ENCODE measurements at regions not wholly inside any gene's neighbourhood (a gene's known extent, or its start where the extent isn't known, plus 50 kb on each side); places are given as distances from the start of the nearest gene placed in this dataset.

DNA sequence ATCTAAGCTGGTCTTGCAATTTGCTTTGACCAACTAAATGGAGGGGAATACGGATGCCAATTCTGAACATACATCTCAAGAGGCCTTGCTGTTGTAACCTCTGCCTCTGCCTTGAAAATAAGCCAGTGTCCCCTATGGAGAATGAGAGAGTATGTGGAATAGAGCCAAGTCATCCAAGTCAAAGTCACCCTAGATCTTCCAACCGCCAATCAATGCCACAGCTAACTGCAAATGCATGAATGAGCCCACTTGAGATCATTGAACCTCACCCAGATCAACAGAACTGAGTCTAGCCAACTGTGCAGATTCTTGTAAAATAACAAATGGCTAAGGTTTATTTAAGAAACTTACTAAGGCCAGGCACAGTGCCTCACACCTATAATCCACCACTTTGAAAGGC, 139.8 kb upstream of the TANK start:
- TF ChIP-seq OSR1 (CRISPR knock-in tag; IDR thresholded peaks at IDR 0.05) (no peak), ZNF70 (CRISPR knock-in tag; IDR thresholded peaks at IDR 0.05) (no peak), GLIS3 (CRISPR knock-in tag; IDR thresholded peaks at IDR 0.05) (no peak), ZNF8 (CRISPR knock-in tag; IDR thresholded peaks at IDR 0.05) (no peak), TCF4 (CRISPR knock-in tag; IDR thresholded peaks at IDR 0.05; ENCODE audit: borderline replicate concordance) (no peak), TOX (CRISPR knock-in tag; IDR thresholded peaks at IDR 0.05; ENCODE audit: borderline replicate concordance) (no peak), ISL1 (CRISPR knock-in tag; IDR thresholded peaks at IDR 0.05) (no peak), ZFP3 (CRISPR knock-in tag; IDR thresholded peaks at IDR 0.05) (no peak), SNAI2 (CRISPR knock-in tag; IDR thresholded peaks at IDR 0.05) (no peak), BACH2 (CRISPR knock-in tag; IDR thresholded peaks at IDR 0.05; ENCODE audit: borderline replicate concordance) (no peak), ESRRG (CRISPR knock-in tag; IDR thresholded peaks at IDR 0.05) (no peak), ARNTL (CRISPR knock-in tag; IDR thresholded peaks at IDR 0.05; ENCODE audit: borderline replicate concordance, low read depth) (no peak), ZC3H10 (CRISPR knock-in tag; IDR thresholded peaks at IDR 0.05) (no peak), ZFP30 (CRISPR knock-in tag; IDR thresholded peaks at IDR 0.05) (no peak)
- TF ChIP-seq, protein P1, sequence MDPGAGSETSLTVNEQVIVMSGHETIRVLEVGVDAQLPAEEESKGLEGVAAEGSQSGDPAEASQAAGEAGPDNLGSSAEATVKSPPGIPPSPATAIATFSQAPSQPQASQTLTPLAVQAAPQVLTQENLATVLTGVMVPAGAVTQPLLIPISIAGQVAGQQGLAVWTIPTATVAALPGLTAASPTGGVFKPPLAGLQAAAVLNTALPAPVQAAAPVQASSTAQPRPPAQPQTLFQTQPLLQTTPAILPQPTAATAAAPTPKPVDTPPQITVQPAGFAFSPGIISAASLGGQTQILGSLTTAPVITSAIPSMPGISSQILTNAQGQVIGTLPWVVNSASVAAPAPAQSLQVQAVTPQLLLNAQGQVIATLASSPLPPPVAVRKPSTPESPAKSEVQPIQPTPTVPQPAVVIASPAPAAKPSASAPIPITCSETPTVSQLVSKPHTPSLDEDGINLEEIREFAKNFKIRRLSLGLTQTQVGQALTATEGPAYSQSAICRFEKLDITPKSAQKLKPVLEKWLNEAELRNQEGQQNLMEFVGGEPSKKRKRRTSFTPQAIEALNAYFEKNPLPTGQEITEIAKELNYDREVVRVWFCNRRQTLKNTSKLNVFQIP (CRISPR knock-in tag; IDR thresholded peaks at IDR 0.05; ENCODE audit: borderline replicate concordance, low read depth), result no peak
- TF ChIP-seq, protein P2, sequence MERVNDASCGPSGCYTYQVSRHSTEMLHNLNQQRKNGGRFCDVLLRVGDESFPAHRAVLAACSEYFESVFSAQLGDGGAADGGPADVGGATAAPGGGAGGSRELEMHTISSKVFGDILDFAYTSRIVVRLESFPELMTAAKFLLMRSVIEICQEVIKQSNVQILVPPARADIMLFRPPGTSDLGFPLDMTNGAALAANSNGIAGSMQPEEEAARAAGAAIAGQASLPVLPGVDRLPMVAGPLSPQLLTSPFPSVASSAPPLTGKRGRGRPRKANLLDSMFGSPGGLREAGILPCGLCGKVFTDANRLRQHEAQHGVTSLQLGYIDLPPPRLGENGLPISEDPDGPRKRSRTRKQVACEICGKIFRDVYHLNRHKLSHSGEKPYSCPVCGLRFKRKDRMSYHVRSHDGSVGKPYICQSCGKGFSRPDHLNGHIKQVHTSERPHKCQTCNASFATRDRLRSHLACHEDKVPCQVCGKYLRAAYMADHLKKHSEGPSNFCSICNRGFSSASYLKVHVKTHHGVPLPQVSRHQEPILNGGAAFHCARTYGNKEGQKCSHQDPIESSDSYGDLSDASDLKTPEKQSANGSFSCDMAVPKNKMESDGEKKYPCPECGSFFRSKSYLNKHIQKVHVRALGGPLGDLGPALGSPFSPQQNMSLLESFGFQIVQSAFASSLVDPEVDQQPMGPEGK (CRISPR knock-in tag; IDR thresholded peaks at IDR 0.05; ENCODE audit: borderline replicate concordance), result no peak
- TF ChIP-seq, protein P3, sequence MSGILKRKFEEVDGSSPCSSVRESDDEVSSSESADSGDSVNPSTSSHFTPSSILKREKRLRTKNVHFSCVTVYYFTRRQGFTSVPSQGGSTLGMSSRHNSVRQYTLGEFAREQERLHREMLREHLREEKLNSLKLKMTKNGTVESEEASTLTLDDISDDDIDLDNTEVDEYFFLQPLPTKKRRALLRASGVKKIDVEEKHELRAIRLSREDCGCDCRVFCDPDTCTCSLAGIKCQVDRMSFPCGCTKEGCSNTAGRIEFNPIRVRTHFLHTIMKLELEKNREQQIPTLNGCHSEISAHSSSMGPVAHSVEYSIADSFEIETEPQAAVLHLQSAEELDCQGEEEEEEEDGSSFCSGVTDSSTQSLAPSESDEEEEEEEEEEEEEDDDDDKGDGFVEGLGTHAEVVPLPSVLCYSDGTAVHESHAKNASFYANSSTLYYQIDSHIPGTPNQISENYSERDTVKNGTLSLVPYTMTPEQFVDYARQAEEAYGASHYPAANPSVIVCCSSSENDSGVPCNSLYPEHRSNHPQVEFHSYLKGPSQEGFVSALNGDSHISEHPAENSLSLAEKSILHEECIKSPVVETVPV (CRISPR knock-in tag; IDR thresholded peaks at IDR 0.05), result no peak
- TF ChIP-seq, protein P4, sequence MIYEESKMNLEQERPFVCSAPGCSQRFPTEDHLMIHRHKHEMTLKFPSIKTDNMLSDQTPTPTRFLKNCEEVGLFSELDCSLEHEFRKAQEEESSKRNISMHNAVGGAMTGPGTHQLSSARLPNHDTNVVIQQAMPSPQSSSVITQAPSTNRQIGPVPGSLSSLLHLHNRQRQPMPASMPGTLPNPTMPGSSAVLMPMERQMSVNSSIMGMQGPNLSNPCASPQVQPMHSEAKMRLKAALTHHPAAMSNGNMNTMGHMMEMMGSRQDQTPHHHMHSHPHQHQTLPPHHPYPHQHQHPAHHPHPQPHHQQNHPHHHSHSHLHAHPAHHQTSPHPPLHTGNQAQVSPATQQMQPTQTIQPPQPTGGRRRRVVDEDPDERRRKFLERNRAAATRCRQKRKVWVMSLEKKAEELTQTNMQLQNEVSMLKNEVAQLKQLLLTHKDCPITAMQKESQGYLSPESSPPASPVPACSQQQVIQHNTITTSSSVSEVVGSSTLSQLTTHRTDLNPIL (CRISPR knock-in tag; IDR thresholded peaks at IDR 0.05; ENCODE audit: low read depth), result no peak
- TF ChIP-seq, protein P5, sequence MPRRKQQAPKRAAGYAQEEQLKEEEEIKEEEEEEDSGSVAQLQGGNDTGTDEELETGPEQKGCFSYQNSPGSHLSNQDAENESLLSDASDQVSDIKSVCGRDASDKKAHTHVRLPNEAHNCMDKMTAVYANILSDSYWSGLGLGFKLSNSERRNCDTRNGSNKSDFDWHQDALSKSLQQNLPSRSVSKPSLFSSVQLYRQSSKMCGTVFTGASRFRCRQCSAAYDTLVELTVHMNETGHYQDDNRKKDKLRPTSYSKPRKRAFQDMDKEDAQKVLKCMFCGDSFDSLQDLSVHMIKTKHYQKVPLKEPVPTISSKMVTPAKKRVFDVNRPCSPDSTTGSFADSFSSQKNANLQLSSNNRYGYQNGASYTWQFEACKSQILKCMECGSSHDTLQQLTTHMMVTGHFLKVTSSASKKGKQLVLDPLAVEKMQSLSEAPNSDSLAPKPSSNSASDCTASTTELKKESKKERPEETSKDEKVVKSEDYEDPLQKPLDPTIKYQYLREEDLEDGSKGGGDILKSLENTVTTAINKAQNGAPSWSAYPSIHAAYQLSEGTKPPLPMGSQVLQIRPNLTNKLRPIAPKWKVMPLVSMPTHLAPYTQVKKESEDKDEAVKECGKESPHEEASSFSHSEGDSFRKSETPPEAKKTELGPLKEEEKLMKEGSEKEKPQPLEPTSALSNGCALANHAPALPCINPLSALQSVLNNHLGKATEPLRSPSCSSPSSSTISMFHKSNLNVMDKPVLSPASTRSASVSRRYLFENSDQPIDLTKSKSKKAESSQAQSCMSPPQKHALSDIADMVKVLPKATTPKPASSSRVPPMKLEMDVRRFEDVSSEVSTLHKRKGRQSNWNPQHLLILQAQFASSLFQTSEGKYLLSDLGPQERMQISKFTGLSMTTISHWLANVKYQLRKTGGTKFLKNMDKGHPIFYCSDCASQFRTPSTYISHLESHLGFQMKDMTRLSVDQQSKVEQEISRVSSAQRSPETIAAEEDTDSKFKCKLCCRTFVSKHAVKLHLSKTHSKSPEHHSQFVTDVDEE (CRISPR knock-in tag; IDR thresholded peaks at IDR 0.05), result no peak
- no peak for ATAC-seq

DNA sequence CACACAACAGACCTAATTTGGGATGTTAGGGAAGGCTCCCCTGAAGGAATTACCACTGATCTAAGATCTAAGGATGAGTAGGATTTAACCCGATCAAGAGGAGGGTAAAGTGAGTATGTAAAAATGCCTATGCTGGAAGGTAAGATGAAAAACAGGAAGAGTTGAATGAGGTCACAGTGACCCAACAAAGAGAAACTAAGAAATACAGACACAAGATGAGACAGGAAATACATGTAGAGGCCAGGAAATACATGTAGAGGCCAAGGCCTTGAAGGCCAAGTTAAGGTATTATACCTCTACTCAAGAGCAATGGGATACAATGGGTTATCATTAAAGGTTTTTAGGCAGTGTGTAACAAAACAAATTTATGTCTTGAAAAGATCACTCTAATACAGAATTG, 131.6 kb upstream of the TANK start:
- TF ChIP-seq TCF4 (CRISPR knock-in tag; IDR thresholded peaks at IDR 0.05; ENCODE audit: borderline replicate concordance), result no peak
- TF ChIP-seq, protein P1 (CRISPR knock-in tag; IDR thresholded peaks at IDR 0.05; ENCODE audit: borderline replicate concordance, low read depth), result no peak
- TF ChIP-seq, protein P3 (CRISPR knock-in tag; IDR thresholded peaks at IDR 0.05), result no peak
- no peak for TF ChIP-seq ISL1 (CRISPR knock-in tag; IDR thresholded peaks at IDR 0.05)
- no peak for TF ChIP-seq SNAI2 (CRISPR knock-in tag; IDR thresholded peaks at IDR 0.05)
- no peak for TF ChIP-seq ZC3H10 (CRISPR knock-in tag; IDR thresholded peaks at IDR 0.05)
- TF ChIP-seq CSDC2 (CRISPR knock-in tag; IDR thresholded peaks at IDR 0.05), result no peak
- TF ChIP-seq, protein P4 (CRISPR knock-in tag; IDR thresholded peaks at IDR 0.05; ENCODE audit: low read depth), result no peak
- no peak for TF ChIP-seq ZFP30 (CRISPR knock-in tag; IDR thresholded peaks at IDR 0.05)
- no peak for TF ChIP-seq GLIS3 (CRISPR knock-in tag; IDR thresholded peaks at IDR 0.05)
- TF ChIP-seq RARB (CRISPR knock-in tag; IDR thresholded peaks at IDR 0.05), result no peak
- TF ChIP-seq, protein P2 (CRISPR knock-in tag; IDR thresholded peaks at IDR 0.05; ENCODE audit: borderline replicate concordance), result no peak
- no peak for ATAC-seq

All from SK-N-SH treated with all-trans-retinoic acid at 6 μM for 48 hours (cell line).